NCI-H1105 treated with DMSO at 0.1 percent for 48 hours (cell line): ENCODE measurements at regions not wholly inside any gene's neighbourhood (a gene's known extent, or its start where the extent isn't known, plus 50 kb on each side); places are given as distances from the start of the nearest gene placed in this dataset.
"Not testable (repeated sequence)": the region's sequence is repeated elsewhere in the genome, so short reads cannot be mapped to it uniquely, and the experiment has no call there.

ENCODE experiments used
- DNase-seq: peaks from one replicate; lab custom pipeline; 2025; lab: John Stamatoyannopoulos, UW

- DNase-seq, result no peak
Observed at GRCh38 chr11:87870086-87870485, 305.2 kb downstream of the RAB38 start.

- peak; percentile 20 for DNase-seq
Observed at GRCh38 chr11:87866951-87867350, 308.3 kb downstream of the RAB38 start.

- DNase-seq, result peak; percentile 32
Observed at GRCh38 chr11:87861030-87861429, 314.2 kb downstream of the RAB38 start.

- peak; percentile 93 for DNase-seq
Observed at GRCh38 chr11:87859636-87860035, 315.6 kb downstream of the RAB38 start.

GRCh38 chr11:87851827-87852226 is 323.4 kb downstream of the RAB38 start:
- DNase-seq, result no peak

GRCh38 chr11:87851234-87851633 is 324.0 kb downstream of the RAB38 start:
- no peak for DNase-seq

GRCh38 chr11:87849216-87849615 is 326.0 kb downstream of the RAB38 start:
- DNase-seq, result no peak

GRCh38 chr11:87840786-87841185 is 334.5 kb downstream of the RAB38 start:
- DNase-seq, result no peak

GRCh38 chr11:87832211-87832610 is 343.0 kb downstream of the RAB38 start:
- no peak for DNase-seq

- DNase-seq, result peak; percentile 74
Observed at GRCh38 chr11:87820011-87820410, 355.2 kb downstream of the RAB38 start.

- no peak for DNase-seq
Observed at GRCh38 chr11:87819151-87819550, 356.1 kb downstream of the RAB38 start.

GRCh38 chr11:87812571-87813365 is 362.5 kb downstream of the RAB38 start:
- DNase-seq, result no peak

- no peak for DNase-seq
Observed at GRCh38 chr11:87810486-87810885, 364.8 kb downstream of the RAB38 start.

- DNase-seq, result no peak
Observed at GRCh38 chr11:87809256-87809655, 366.0 kb downstream of the RAB38 start.

GRCh38 chr11:87804176-87804575 is 371.1 kb downstream of the RAB38 start:
- no peak for DNase-seq

GRCh38 chr11:87803748-87804147 is 371.5 kb downstream of the RAB38 start:
- no peak for DNase-seq

GRCh38 chr11:87784862-87785261 is 390.4 kb downstream of the RAB38 start:
- DNase-seq, result not testable (repeated sequence)

- no peak for DNase-seq
Observed at GRCh38 chr11:87780068-87780413, 395.2 kb downstream of the RAB38 start.

- DNase-seq, result no peak
Observed at GRCh38 chr11:87779276-87780067, 395.8 kb downstream of the RAB38 start.

- no peak for DNase-seq
Observed at GRCh38 chr11:87778357-87778756, 396.9 kb downstream of the RAB38 start.

- no peak for DNase-seq
Observed at GRCh38 chr11:87775036-87775435, 400.2 kb downstream of the RAB38 start.

- no peak for DNase-seq
Observed at GRCh38 chr11:87769661-87770060, 405.6 kb downstream of the RAB38 start.

- DNase-seq, result no peak
Observed at GRCh38 chr11:87767615-87768014, 407.6 kb downstream of the RAB38 start.
